H1 (cell line): ENCODE measurements at regions not wholly inside any gene's neighbourhood (a gene's known extent, or its start where the extent isn't known, plus 50 kb on each side); places are given as distances from the start of the nearest gene placed in this dataset.

Experiments
- CTCF ChIA-PET: fragments of 300-600 bp; sonication (Branson Sonifier 250); formaldehyde crosslinking; loops from one replicate; lab custom pipeline; 2021; ENCODE audit not compliant: partially characterized antibody; lab: Charles Lee
- POLR2A ChIA-PET: fragments of 300-600 bp; sonication (Branson Sonifier 250); formaldehyde crosslinking; loops from one replicate; lab custom pipeline; 2021; ENCODE audit warnings: inconsistent platforms; ENCODE audit not compliant: partially characterized antibody; lab: Charles Lee
- DNase-seq, 2 experiments: peaks; one replicate each; pipeline versions ENCODE4 v3.0.0 to v3.0.0-alpha.2; 2010 to 2022; ENCODE audit warnings: low spot score in 2 of 2, low read depth in 1 of 2, mixed read lengths in 1 of 2
- FAIRE-seq: peaks from 2 replicates; lab custom pipeline; 2011; peaks lifted over from hg19 to GRCh38; lab: Jason Lieb, UNC
- H2AFZ ChIP-seq: 2 replicates; pipeline ENCODE4 v1.8.1; 2012; ENCODE audit warnings: low read length, inconsistent platforms
- H2AK5ac ChIP-seq: 2 replicates; pipeline ENCODE4 v1.6.1; 2013; ENCODE audit warnings: low read depth, low read length
- H2BK120ac ChIP-seq: replicated peaks from 2 replicates; pipeline ENCODE3; 2013; ENCODE audit warnings: low read depth, low read length, inconsistent platforms
- H2BK12ac ChIP-seq: 2 replicates; pipeline ENCODE4 v1.6.1; 2013; ENCODE audit warnings: low read depth, low read length
- H2BK15ac ChIP-seq: 2 replicates; pipeline ENCODE4 v1.6.1; 2013; ENCODE audit warnings: low read length
- H2BK20ac ChIP-seq: 2 replicates; pipeline ENCODE4 v1.6.1; 2013; ENCODE audit warnings: low read length
- H2BK5ac ChIP-seq: 2 replicates; pipeline ENCODE4 v1.6.1; 2013; ENCODE audit warnings: low read depth, low read length
- H3K14ac ChIP-seq: 2 replicates; pipeline ENCODE4 v1.6.1; 2013; ENCODE audit warnings: inconsistent platforms; ENCODE audit not compliant: insufficient read length
- H3K18ac ChIP-seq: 2 replicates; pipeline ENCODE4 v1.6.1; 2013; ENCODE audit warnings: low read length; ENCODE audit errors: extremely low read depth
- H3K23ac ChIP-seq: 2 replicates; pipeline ENCODE4 v1.6.1; 2013; ENCODE audit warnings: inconsistent platforms; ENCODE audit not compliant: insufficient read length
- H3K23me2 ChIP-seq: 2 replicates; pipeline ENCODE4 v1.6.1; 2013; ENCODE audit warnings: low read depth, low read length
- H3K27ac ChIP-seq: 2 replicates; pipeline ENCODE4 v1.6.1; 2011; ENCODE audit warnings: low read depth, low read length, inconsistent platforms
- H3K27me3 ChIP-seq, 4 experiments: replicated peaks in 1 of 4; 1 replicate in 1 of 4; 2 replicates in 3 of 4; pipeline versions ENCODE4 v1.6.1 to v1.8.1; 2011 to 2013; ENCODE audit warnings: low read length in 3 of 4, mild to moderate bottlenecking in 3 of 4, inconsistent platforms in 2 of 4, mixed read lengths in 2 of 4, moderate library complexity in 1 of 4; ENCODE audit not compliant: control insufficient read depth in 3 of 4, insufficient read depth in 3 of 4; ENCODE audit errors: extremely low read depth in 1 of 4
- H3K36me3 ChIP-seq, 4 experiments: 2 replicates each; pipeline versions ENCODE4 v1.6.1 to v1.8.1; 2011 to 2013; ENCODE audit warnings: mild to moderate bottlenecking in 4 of 4, low read length in 3 of 4, moderate library complexity in 2 of 4, control low read depth in 1 of 4, inconsistent platforms in 1 of 4; ENCODE audit not compliant: insufficient read depth in 4 of 4, control insufficient read depth in 2 of 4
- H3K4ac ChIP-seq: replicated peaks from 2 replicates; pipeline ENCODE3; 2013; ENCODE audit warnings: low read length, low read depth, mixed read lengths, inconsistent platforms; ENCODE audit not compliant: insufficient read length
- H3K4me1 ChIP-seq, 4 experiments: replicated peaks in 1 of 4; 1 replicate in 1 of 4; 2 replicates in 3 of 4; pipeline versions ENCODE4 v1.6.1 to v1.8.1; 2011 to 2013; ENCODE audit warnings: low read length in 3 of 4, inconsistent platforms in 2 of 4, mixed read lengths in 1 of 4; ENCODE audit not compliant: insufficient read depth in 4 of 4, control insufficient read depth in 3 of 4
- H3K4me2 ChIP-seq, 2 experiments: 2 replicates each; pipeline versions ENCODE4 v1.6.1 to v1.8.1; 2011 to 2013; ENCODE audit warnings: low read depth in 2 of 2, low read length in 2 of 2, control low read depth in 1 of 2, inconsistent platforms in 1 of 2, mild to moderate bottlenecking in 1 of 2; ENCODE audit not compliant: insufficient read depth in 1 of 2
- H3K4me3 ChIP-seq, 4 experiments: fragments of 200-600, 300-600 bp in 1 of 4; sonication (generic), shearing (Covaris generic), sonication (Bioruptor Twin) in 1 of 4; 2 replicates each; pipeline versions ENCODE4 v1.5.1 to v1.8.1; 2011 to 2016; ENCODE audit warnings: low read length in 4 of 4, low read depth in 3 of 4, control low read depth in 2 of 4, inconsistent platforms in 2 of 4, mild to moderate bottlenecking in 2 of 4, mixed read lengths in 1 of 4, moderate library complexity in 1 of 4; ENCODE audit not compliant: insufficient read depth in 2 of 4; ENCODE audit errors: extremely low read depth in 1 of 4
- H3K56ac ChIP-seq: replicated peaks from 2 replicates; pipeline ENCODE3; 2013; ENCODE audit warnings: low read depth, mild to moderate bottlenecking, mixed read lengths, low read length, inconsistent platforms; ENCODE audit not compliant: insufficient read length
- H3K79me1 ChIP-seq: 2 replicates; pipeline ENCODE4 v1.6.1; 2013; ENCODE audit warnings: low read depth, low read length, control low read depth
- H3K79me2 ChIP-seq, 2 experiments: 2 replicates each; pipeline versions ENCODE4 v1.6.1 to v1.8.1; 2012 to 2013; ENCODE audit warnings: low read length in 2 of 2, mild to moderate bottlenecking in 2 of 2, inconsistent platforms in 1 of 2; ENCODE audit not compliant: insufficient read depth in 2 of 2, control insufficient read depth in 1 of 2
- H3K9ac ChIP-seq, 4 experiments: replicated peaks in 1 of 4; 1 replicate in 1 of 4; 2 replicates in 3 of 4; pipeline versions ENCODE4 v1.6.1 to v1.8.1; 2011 to 2013; ENCODE audit warnings: low read depth in 3 of 4, low read length in 3 of 4, control low read depth in 2 of 4, mild to moderate bottlenecking in 2 of 4, moderate library complexity in 2 of 4, inconsistent platforms in 1 of 4; ENCODE audit errors: extremely low read depth in 1 of 4
- H3K9me3 ChIP-seq, 2 experiments: 2 replicates each; pipeline versions ENCODE4 v1.6.1 to v1.8.1; 2012 to 2013; ENCODE audit warnings: mild to moderate bottlenecking in 2 of 2, moderate library complexity in 2 of 2, control low read depth in 1 of 2, inconsistent platforms in 1 of 2, low read depth in 1 of 2, low read length in 1 of 2, mixed read lengths in 1 of 2; ENCODE audit not compliant: insufficient read depth in 2 of 2
- H4K20me1 ChIP-seq, 2 experiments: replicated peaks in 1 of 2; 2 replicates each; pipeline versions ENCODE3 to v1.8.1; 2011 to 2013; ENCODE audit warnings: inconsistent platforms in 2 of 2, low read length in 2 of 2, mild to moderate bottlenecking in 1 of 2; ENCODE audit not compliant: insufficient read depth in 2 of 2, control insufficient read depth in 1 of 2
- H4K5ac ChIP-seq: 2 replicates; pipeline ENCODE4 v1.6.1; 2013; ENCODE audit warnings: low read length, low read depth, mixed read lengths, inconsistent platforms; ENCODE audit not compliant: insufficient read length
- H4K8ac ChIP-seq: 2 replicates; pipeline ENCODE4 v1.8.0; 2013; ENCODE audit warnings: mild to moderate bottlenecking, moderate library complexity, low read length, inconsistent platforms; ENCODE audit not compliant: insufficient read depth; ENCODE audit errors: extremely low read depth
- H4K91ac ChIP-seq: replicated peaks from 2 replicates; pipeline ENCODE3; 2013; ENCODE audit warnings: low read length, mixed read lengths, inconsistent platforms; ENCODE audit not compliant: insufficient read length
- CREB1 ChIP-seq: IDR thresholded peaks from 2 replicates; pipeline ENCODE4 v1.6.1; 2012; ENCODE audit warnings: inconsistent platforms
- SP2 ChIP-seq: IDR thresholded peaks from 2 replicates; pipeline ENCODE4 v1.6.1; 2012; ENCODE audit warnings: mild to moderate bottlenecking, low read length, inconsistent platforms
- SRF ChIP-seq: IDR thresholded peaks from 2 replicates; pipeline ENCODE4 v1.6.1; 2011; ENCODE audit warnings: mild to moderate bottlenecking, low read depth, low read length, moderate library complexity
- WGBS, 2 experiments: shearing (Covaris generic) in 1 of 2; methylation state at CpG; one replicate each; pipeline versions ENCODE4 v1.1.6 to v1.1.7; 2013 to 2015; ENCODE audit warnings: low lambda C conversion rate in 2 of 2, mixed read lengths in 2 of 2, inconsistent platforms in 1 of 2, low coverage in 1 of 2, missing lambda C conversion rate in 1 of 2; ENCODE audit not compliant: insufficient replicate concordance in 2 of 2, insufficient coverage in 1 of 2, insufficient read length in 1 of 2; ENCODE audit errors: extremely low coverage in 1 of 2, missing lambda C conversion rate in 1 of 2; 5-methylcytosine and 5-hydroxymethylcytosine counted together
- TF ChIP-seq, protein P1 (sequence below): IDR thresholded peaks from 2 replicates; pipeline ENCODE4 v1.6.1; 2012; ENCODE audit warnings: inconsistent platforms
- TF ChIP-seq, protein P2 (sequence below): IDR thresholded peaks from 2 replicates; pipeline ENCODE4 v1.6.1; 2012; ENCODE audit warnings: low read length, inconsistent platforms

DNA sequence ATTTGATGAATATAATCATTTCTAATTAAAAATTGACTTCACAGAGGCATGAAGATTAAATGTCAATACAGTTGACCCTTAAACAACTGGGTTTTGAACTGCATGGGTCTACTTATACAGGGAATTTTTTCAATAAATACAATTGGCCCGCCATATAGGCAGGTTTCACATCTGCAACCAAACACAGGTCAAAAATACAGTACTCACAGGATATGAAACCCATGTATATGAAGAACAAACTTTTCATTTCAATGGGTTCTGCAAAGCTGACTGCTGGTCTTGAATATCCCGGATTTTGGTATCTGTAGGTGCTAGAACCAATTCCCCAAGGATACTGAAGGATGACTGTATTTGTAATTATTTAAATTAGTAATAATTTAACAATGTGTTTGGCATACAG is 555.6 kb downstream of the EPHA4 start:
- TF ChIP-seq SRF (no peak), SP2 (no peak), CREB1 (no peak)
- TF ChIP-seq, protein P1, sequence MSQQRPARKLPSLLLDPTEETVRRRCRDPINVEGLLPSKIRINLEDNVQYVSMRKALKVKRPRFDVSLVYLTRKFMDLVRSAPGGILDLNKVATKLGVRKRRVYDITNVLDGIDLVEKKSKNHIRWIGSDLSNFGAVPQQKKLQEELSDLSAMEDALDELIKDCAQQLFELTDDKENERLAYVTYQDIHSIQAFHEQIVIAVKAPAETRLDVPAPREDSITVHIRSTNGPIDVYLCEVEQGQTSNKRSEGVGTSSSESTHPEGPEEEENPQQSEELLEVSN = no peak
- TF ChIP-seq, protein P2, sequence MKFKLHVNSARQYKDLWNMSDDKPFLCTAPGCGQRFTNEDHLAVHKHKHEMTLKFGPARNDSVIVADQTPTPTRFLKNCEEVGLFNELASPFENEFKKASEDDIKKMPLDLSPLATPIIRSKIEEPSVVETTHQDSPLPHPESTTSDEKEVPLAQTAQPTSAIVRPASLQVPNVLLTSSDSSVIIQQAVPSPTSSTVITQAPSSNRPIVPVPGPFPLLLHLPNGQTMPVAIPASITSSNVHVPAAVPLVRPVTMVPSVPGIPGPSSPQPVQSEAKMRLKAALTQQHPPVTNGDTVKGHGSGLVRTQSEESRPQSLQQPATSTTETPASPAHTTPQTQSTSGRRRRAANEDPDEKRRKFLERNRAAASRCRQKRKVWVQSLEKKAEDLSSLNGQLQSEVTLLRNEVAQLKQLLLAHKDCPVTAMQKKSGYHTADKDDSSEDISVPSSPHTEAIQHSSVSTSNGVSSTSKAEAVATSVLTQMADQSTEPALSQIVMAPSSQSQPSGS = no peak
- TF ChIP-seq, all 59 proteins: peak for 0
- Histone ChIP-seq H4K8ac (no peak overlapping the region), H3K18ac (no peak overlapping the region), H3K27me3 (no peaks in the 10 kb centered on the region), H3K4ac (no peak overlapping the region), H4K5ac (no peak overlapping the region), H2BK12ac (no peak overlapping the region), H2BK120ac (no peak overlapping the region), H2BK5ac (no peak overlapping the region), H3K56ac (no peak overlapping the region), H3K23me2 (no peaks in the 10 kb centered on the region), H3K4me3 (no peak overlapping the region), H3K79me2 (no peaks in the 10 kb centered on the region), H2BK15ac (no peak overlapping the region), H3K9ac (no peak overlapping the region), H3K4me1 (peaks cover 0 to 3% (median 1%) of the 10 kb centered on the region in 4 experiments; a peak in 3 of 7 replicates), H4K91ac (no peak overlapping the region), H2AFZ (no peak overlapping the region), H3K79me1 (no peaks in the 10 kb centered on the region), H4K20me1 (no peaks in the 10 kb centered on the region), H3K14ac (no peak overlapping the region), H3K36me3 (no peaks in the 10 kb centered on the region), H3K27ac (no peak overlapping the region), H3K9me3 (no peaks in the 10 kb centered on the region), H3K4me2 (no peak overlapping the region), H2AK5ac (no peak overlapping the region), H3K23ac (no peak overlapping the region), H2BK20ac (no peak overlapping the region)
- WGBS, 2 experiments = 66% methylated on average over 2 of the region's 2 CpGs; no CpG with 5 or more reads in 1 of the 2 experiments
- no peak for DNase-seq
- ChIA-PET CTCF (interaction anchor here (0.7 kb wide), 1 partner anchor 27 kb away, joined by 4 read pairs; no protein-coding TSS in a partner anchor), POLR2A (no interaction called here)
- no peak for FAIRE-seq
